MCF 10A (cell line): ENCODE measurements at regions not wholly inside any gene's neighbourhood (a gene's known extent, or its start where the extent isn't known, plus 50 kb on each side); places are given as distances from the start of the nearest gene placed in this dataset.

ENCODE experiments used
- BruUV-seq: library from RNA; stranded (reverse); fragments of 400-500 nt; replicated peaks from 2 replicates; lab custom pipeline; 2021; lab: Mats Ljungman, UMichigan
- CTCF ChIA-PET: fragments of 300-600 bp; sonication (Branson Sonifier 250); formaldehyde crosslinking; extraction: SDS; loops from one replicate; lab custom pipeline; 2021; ENCODE audit warnings: antibody characterized with exemption, inconsistent platforms; lab: Yijun Ruan, JAX
- POLR2A ChIA-PET: fragments of 300-600, 350-650 bp; sonication (Branson Sonifier 250); formaldehyde crosslinking; extraction: SDS; loops from one replicate; lab custom pipeline; 2020; ENCODE audit warnings: antibody characterized with exemption, inconsistent platforms; lab: Yijun Ruan, JAX
- DNase-seq: peaks from one replicate; pipeline ENCODE4 v3.0.0-alpha.2; 2018; ENCODE audit not compliant: unreplicated experiment
- H3K27ac Mint-ChIP-seq: one replicate; pipeline ENCODE4 v1.8.0; 2022; ENCODE audit warnings: mild to moderate bottlenecking, low read depth, mixed read lengths; ENCODE audit not compliant: unreplicated experiment
- H3K27me3 Mint-ChIP-seq: one replicate; pipeline ENCODE4 v1.8.0; 2022; ENCODE audit warnings: mixed read lengths; ENCODE audit not compliant: insufficient read depth, unreplicated experiment
- H3K36me3 Mint-ChIP-seq: one replicate; pipeline ENCODE4 v1.8.0; 2022; ENCODE audit warnings: mild to moderate bottlenecking, moderate library complexity, mixed read lengths; ENCODE audit not compliant: insufficient read depth, unreplicated experiment
- H3K4me1 Mint-ChIP-seq: one replicate; pipeline ENCODE4 v1.8.0; 2022; ENCODE audit warnings: mixed read lengths; ENCODE audit not compliant: insufficient read depth, unreplicated experiment
- H3K4me3 Mint-ChIP-seq: one replicate; pipeline ENCODE4 v1.8.0; 2022; ENCODE audit warnings: mild to moderate bottlenecking, moderate library complexity, mixed read lengths; ENCODE audit not compliant: unreplicated experiment
- H3K9me3 Mint-ChIP-seq: one replicate; pipeline ENCODE4 v1.8.0; 2022; ENCODE audit warnings: mixed read lengths; ENCODE audit not compliant: unreplicated experiment
- intact Hi-C: fragments of 100-400 bp; cut with micrococcal nuclease; formaldehyde crosslinking; loops from 2 replicates; pipeline ENCODE4 v1.14.1; 2022
- TF ChIP-seq, protein P1 (sequence below): fragments of 200-600 bp; IDR thresholded peaks from one replicate; pipeline ENCODE4 v1.8.0; 2022; ENCODE audit warnings: antibody characterized with exemption, mild to moderate bottlenecking; ENCODE audit not compliant: unreplicated experiment

DNA sequence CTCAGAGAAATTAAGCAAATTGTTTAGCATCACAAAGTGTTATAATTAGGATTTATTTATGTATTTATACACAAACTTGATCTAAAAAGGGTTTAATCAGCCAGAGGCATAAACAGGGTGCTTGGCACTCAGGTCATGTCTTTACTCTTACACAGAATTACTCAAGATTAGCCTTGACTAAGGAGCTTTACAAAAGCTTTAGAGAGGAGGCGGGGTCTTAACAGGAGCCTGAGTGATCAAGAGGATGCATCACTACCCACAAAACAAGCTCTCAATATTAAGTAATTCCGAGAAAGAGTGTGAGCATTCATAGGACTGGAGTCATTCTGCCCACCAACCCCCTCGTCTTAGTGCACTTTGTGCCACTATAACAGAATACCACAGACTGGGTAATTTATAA lies 103.0 kb downstream of the SPATA19 start:
- Mint-ChIP-seq H3K9me3 (peaks cover 16% of the 10 kb centered on the region), H3K36me3 (no peaks in the 10 kb centered on the region), H3K27me3 (peaks cover 34% of the 10 kb centered on the region), H3K4me1 (no peaks in the 10 kb centered on the region), H3K27ac (no peak overlapping the region), H3K4me3 (no peak overlapping the region)
- TF ChIP-seq, protein P1, sequence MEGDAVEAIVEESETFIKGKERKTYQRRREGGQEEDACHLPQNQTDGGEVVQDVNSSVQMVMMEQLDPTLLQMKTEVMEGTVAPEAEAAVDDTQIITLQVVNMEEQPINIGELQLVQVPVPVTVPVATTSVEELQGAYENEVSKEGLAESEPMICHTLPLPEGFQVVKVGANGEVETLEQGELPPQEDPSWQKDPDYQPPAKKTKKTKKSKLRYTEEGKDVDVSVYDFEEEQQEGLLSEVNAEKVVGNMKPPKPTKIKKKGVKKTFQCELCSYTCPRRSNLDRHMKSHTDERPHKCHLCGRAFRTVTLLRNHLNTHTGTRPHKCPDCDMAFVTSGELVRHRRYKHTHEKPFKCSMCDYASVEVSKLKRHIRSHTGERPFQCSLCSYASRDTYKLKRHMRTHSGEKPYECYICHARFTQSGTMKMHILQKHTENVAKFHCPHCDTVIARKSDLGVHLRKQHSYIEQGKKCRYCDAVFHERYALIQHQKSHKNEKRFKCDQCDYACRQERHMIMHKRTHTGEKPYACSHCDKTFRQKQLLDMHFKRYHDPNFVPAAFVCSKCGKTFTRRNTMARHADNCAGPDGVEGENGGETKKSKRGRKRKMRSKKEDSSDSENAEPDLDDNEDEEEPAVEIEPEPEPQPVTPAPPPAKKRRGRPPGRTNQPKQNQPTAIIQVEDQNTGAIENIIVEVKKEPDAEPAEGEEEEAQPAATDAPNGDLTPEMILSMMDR: no peak
- no peak for DNase-seq
- BruUV-seq: no TSS peak
- intact Hi-C loops: no loop called here
- POLR2A ChIA-PET: no interaction called here
- CTCF ChIA-PET: interaction anchor here (0.5 kb wide), 1 partner anchor 439 kb away, joined by 3 read pairs; no protein-coding TSS in a partner anchor

DNA sequence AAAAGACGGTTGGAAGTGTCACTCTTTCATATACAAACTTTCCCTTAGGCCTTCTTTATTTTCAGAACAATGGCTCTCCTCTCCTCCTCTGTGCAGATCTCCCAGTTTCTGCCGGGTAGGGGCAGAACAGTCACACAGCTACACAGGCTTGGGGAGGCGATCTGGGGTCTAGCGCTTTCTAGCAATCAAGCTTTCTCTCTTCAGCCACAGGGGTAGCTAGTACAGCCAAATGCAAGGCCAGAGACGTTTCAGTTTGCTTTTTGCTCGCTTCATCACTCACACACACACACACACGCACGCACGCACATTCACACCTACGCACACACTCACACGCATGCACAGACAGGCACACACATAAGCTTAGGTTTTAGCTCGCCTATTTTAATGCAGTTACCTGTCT lies 104.3 kb downstream of the SPATA19 start:
- H3K36me3 Mint-ChIP-seq: no peaks in the 10 kb centered on the region
- H3K27me3 Mint-ChIP-seq: peaks cover 25% of the 10 kb centered on the region
- no peak for DNase-seq
- ChIA-PET POLR2A (no interaction called here), CTCF (interaction anchor here (1.0 kb wide), 1 partner anchor 121 kb away, joined by 4 read pairs; no protein-coding TSS in a partner anchor)
- intact Hi-C loops: no loop called here
- no peaks in the 10 kb centered on the region for H3K4me1 Mint-ChIP-seq
- peaks cover 16% of the 10 kb centered on the region for H3K9me3 Mint-ChIP-seq
- TF ChIP-seq, protein P1: no peak
- no TSS peak for BruUV-seq
- no peak overlapping the region for H3K27ac Mint-ChIP-seq
- no peak overlapping the region for H3K4me3 Mint-ChIP-seq

DNA sequence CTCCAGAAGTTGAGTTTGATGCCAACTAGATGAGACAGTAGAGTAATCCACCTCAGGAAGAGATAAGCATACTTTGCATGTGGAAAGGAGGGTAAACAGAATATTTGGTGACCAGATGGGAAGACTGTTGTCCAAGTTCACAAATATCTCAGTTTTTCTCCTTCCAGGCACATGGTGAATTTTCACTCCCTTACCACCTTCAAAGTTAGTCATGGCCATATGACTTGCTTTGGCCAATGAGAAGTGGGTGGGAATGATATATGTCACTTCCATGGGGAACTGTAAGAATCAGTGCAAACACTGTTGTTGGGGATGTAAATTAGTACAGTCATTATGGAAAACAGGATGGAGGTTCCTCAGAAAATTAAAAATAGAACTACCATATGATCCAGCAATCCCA lies 105.8 kb downstream of the SPATA19 start:
- TF ChIP-seq, protein P1: no peak
- BruUV-seq: no TSS peak
- H3K27me3 Mint-ChIP-seq: peaks cover 11% of the 10 kb centered on the region
- no peak for DNase-seq
- no peak overlapping the region for H3K4me3 Mint-ChIP-seq
- H3K9me3 Mint-ChIP-seq: peaks cover 24% of the 10 kb centered on the region
- intact Hi-C loops: no loop called here
- ChIA-PET POLR2A (no interaction called here), CTCF (no interaction called here)
- no peak overlapping the region for H3K27ac Mint-ChIP-seq
- H3K4me1 Mint-ChIP-seq: no peaks in the 10 kb centered on the region
- H3K36me3 Mint-ChIP-seq: no peaks in the 10 kb centered on the region

DNA sequence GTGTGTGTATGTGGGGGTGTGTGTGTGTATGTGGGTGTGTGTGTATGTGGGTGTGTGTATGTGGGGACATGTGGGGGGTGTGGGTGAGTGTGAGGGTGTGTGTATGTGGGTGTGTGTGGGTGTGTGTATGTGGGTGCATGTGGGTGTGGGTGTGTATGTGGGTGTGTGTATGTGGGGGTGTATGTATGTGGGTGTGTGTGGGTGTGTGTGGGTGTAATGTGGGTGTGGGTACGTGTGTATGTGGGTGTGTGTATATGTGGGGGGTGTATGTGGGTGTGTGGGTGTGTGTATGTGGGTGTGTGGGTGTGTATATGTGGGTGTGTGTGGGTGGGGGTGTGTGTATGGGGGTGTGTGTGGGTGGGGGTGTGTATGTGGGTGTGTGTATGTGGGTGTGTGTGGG lies 106.7 kb downstream of the SPATA19 start:
- POLR2A ChIA-PET: no interaction called here
- intact Hi-C loops: no loop called here
- peaks cover 11% of the 10 kb centered on the region for H3K27me3 Mint-ChIP-seq
- CTCF ChIA-PET: no interaction called here
- H3K9me3 Mint-ChIP-seq: peaks cover 24% of the 10 kb centered on the region
- no TSS peak for BruUV-seq
- no peaks in the 10 kb centered on the region for H3K36me3 Mint-ChIP-seq
- no peak overlapping the region for H3K27ac Mint-ChIP-seq
- DNase-seq: no peak
- TF ChIP-seq, protein P1: no peak
- no peak overlapping the region for H3K4me3 Mint-ChIP-seq
- H3K4me1 Mint-ChIP-seq: no peaks in the 10 kb centered on the region
